ENCODE measurements at regions not wholly inside any gene's neighbourhood (a gene's known extent, or its start where the extent isn't known, plus 50 kb on each side); places are given as distances from the start of the nearest gene placed in this dataset.

DNA sequence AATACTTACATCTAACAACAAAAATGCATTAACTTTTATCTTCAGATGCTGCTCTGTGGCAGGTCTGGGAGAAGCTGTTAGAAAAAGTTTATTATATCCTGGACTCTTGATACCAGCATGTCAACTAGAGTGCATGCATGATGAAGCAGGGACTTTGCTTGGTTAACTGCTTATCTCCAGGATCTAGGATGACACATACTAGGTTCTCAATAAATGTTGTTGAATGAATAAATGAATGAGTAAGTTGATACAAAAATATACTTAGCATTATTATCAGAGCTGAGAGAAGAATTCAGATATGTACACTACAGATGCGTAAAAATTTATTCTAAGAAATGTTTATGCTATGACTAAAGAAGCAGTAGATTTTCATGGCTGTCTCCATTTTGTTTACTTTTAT is 304.3 kb downstream of the LTN1 start:
- TF ChIP-seq EGR1 (IDR thresholded peaks at IDR 0.05) (no peak), CREB1 (IDR thresholded peaks at IDR 0.05; ENCODE audit: low read depth) (no peak)

DNA sequence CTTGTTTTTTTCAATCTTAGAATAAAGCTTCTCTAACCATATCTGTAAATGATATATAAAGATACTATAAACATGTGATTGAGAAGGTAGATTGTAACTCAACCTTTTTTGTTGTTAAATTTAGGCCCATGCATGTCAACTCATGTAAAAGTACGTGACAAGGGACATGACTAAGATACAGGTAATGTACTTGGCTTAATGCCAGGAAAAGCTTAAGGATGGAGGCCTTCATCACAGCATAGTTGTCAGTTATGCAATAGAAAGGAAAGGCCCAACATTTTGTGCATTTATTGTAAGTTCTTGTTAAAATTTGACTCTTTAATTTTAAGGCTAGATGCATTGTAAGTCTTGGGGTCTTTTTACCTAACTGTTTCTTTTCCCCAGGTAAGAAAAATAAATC is 305.1 kb downstream of the LTN1 start:
- TF ChIP-seq RAD21 (IDR thresholded peaks at IDR 0.05; ENCODE audit: low read depth) (no peak), TCF12 (IDR thresholded peaks at IDR 0.05; ENCODE audit: low read depth) (no peak), FOXM1 (IDR thresholded peaks at IDR 0.05; ENCODE audit: borderline replicate concordance, low read depth) (no peak), YY1 (IDR thresholded peaks at IDR 0.05; ENCODE audit: low read depth) (no peak), CREB1 (IDR thresholded peaks at IDR 0.05; ENCODE audit: low read depth) (no peak), TAF1 (IDR thresholded peaks at IDR 0.05; ENCODE audit: low read depth) (no peak), ZBTB7A (IDR thresholded peaks at IDR 0.05; ENCODE audit: low read depth) (no peak)
- TF ChIP-seq, protein P1, sequence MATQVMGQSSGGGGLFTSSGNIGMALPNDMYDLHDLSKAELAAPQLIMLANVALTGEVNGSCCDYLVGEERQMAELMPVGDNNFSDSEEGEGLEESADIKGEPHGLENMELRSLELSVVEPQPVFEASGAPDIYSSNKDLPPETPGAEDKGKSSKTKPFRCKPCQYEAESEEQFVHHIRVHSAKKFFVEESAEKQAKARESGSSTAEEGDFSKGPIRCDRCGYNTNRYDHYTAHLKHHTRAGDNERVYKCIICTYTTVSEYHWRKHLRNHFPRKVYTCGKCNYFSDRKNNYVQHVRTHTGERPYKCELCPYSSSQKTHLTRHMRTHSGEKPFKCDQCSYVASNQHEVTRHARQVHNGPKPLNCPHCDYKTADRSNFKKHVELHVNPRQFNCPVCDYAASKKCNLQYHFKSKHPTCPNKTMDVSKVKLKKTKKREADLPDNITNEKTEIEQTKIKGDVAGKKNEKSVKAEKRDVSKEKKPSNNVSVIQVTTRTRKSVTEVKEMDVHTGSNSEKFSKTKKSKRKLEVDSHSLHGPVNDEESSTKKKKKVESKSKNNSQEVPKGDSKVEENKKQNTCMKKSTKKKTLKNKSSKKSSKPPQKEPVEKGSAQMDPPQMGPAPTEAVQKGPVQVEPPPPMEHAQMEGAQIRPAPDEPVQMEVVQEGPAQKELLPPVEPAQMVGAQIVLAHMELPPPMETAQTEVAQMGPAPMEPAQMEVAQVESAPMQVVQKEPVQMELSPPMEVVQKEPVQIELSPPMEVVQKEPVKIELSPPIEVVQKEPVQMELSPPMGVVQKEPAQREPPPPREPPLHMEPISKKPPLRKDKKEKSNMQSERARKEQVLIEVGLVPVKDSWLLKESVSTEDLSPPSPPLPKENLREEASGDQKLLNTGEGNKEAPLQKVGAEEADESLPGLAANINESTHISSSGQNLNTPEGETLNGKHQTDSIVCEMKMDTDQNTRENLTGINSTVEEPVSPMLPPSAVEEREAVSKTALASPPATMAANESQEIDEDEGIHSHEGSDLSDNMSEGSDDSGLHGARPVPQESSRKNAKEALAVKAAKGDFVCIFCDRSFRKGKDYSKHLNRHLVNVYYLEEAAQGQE (IDR thresholded peaks at IDR 0.05; ENCODE audit: low read depth) = no peak
- TF ChIP-seq, protein P2, sequence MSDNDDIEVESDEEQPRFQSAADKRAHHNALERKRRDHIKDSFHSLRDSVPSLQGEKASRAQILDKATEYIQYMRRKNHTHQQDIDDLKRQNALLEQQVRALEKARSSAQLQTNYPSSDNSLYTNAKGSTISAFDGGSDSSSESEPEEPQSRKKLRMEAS (IDR thresholded peaks at IDR 0.05) = no peak

DNA sequence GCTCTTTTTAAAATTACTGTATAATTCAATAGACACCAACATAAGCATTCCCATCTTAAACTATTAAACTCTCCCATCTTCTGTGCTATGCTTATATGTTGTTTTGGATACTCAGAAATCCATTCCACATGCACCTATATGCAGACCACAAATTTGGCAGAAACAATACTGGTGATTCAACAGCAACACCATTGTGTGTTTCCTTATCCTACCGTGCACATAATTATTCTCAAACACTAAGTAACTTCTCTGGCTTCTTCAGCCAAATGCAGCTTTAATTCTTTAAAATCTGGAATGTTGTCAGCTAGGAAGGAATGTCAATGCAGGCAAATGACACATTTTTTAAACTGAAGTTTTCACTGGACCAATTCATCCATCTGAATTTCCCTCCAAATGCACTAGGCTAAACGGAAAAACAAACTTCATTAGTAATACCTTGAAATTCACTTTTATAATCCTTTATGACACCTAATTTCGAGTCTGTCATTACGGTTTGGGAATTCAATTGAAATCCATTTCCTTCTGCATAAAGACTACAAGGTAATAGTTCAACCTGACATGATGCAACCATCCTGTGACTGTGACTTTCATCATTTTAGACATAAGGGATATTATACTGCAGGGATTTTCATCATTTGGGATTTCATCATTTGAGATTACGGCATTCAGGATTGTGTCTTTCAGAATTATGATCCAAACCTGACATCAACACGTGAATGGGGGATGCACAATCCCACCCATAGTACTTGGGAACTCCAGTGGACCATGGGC is 308.5 kb downstream of the LTN1 start:
- TF ChIP-seq EP300 (IDR thresholded peaks at IDR 0.05; ENCODE audit: borderline replicate concordance) (no peak), TEAD4 (IDR thresholded peaks at IDR 0.05) (no peak), CREB1 (IDR thresholded peaks at IDR 0.05; ENCODE audit: low read depth) (no peak), YY1 (IDR thresholded peaks at IDR 0.05; ENCODE audit: low read depth) (no peak), RAD21 (IDR thresholded peaks at IDR 0.05; ENCODE audit: low read depth) (no peak), EGR1 (IDR thresholded peaks at IDR 0.05) (no peak), TCF12 (IDR thresholded peaks at IDR 0.05; ENCODE audit: low read depth) (no peak), NFIC (IDR thresholded peaks at IDR 0.05) (no peak), FOXM1 (IDR thresholded peaks at IDR 0.05; ENCODE audit: borderline replicate concordance, low read depth) (no peak), CEBPB (IDR thresholded peaks at IDR 0.05) (no peak), TAF1 (IDR thresholded peaks at IDR 0.05; ENCODE audit: low read depth) (no peak), ZBTB7A (IDR thresholded peaks at IDR 0.05; ENCODE audit: low read depth) (no peak)
- TF ChIP-seq, protein P1 (IDR thresholded peaks at IDR 0.05; ENCODE audit: low read depth) = no peak
- TF ChIP-seq, protein P2 (IDR thresholded peaks at IDR 0.05) = no peak
- TF ChIP-seq, protein P3, sequence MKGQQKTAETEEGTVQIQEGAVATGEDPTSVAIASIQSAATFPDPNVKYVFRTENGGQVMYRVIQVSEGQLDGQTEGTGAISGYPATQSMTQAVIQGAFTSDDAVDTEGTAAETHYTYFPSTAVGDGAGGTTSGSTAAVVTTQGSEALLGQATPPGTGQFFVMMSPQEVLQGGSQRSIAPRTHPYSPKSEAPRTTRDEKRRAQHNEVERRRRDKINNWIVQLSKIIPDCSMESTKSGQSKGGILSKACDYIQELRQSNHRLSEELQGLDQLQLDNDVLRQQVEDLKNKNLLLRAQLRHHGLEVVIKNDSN (IDR thresholded peaks at IDR 0.05) = no peak

DNA sequence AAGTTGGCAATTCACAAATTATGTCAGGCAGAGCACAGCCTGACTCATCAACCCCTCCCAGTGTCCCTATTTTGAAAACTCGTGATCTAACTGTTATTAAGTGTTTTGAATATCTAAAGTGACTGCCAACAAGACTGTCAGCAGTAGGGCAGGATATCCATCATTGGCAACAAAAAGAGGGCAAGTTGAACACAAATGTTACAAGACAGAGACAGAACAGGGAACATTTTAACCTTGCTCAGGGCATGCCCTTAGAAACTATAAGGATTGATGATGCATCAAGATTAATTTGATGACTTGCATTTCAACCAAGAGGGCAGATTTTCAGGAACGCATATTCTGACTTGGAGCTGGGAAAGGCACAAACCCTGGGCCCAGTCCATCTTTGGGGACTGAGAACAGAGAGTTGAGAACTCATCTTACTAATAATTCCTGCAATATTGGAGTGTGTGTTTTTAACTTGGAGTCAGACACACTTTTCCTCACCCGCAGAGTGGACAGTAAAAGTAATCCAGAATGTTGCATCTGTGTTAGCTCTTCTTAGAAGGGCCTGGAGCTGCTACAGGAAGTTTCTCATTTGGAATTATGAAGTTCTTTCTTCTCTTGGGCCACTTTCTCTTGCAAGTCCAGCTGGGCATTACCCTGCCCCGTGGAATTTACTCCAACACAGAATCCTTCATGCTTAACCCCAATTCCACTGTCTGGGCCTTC is 317.2 kb downstream of the LTN1 start:
- TF ChIP-seq EGR1 (IDR thresholded peaks at IDR 0.05) (no peak), CREB1 (IDR thresholded peaks at IDR 0.05; ENCODE audit: low read depth) (no peak), TCF12 (IDR thresholded peaks at IDR 0.05; ENCODE audit: low read depth) (no peak), NFIC (IDR thresholded peaks at IDR 0.05) (no peak), ZBTB7A (IDR thresholded peaks at IDR 0.05; ENCODE audit: low read depth) (no peak)
- TF ChIP-seq, protein P3 (IDR thresholded peaks at IDR 0.05) = no peak

DNA sequence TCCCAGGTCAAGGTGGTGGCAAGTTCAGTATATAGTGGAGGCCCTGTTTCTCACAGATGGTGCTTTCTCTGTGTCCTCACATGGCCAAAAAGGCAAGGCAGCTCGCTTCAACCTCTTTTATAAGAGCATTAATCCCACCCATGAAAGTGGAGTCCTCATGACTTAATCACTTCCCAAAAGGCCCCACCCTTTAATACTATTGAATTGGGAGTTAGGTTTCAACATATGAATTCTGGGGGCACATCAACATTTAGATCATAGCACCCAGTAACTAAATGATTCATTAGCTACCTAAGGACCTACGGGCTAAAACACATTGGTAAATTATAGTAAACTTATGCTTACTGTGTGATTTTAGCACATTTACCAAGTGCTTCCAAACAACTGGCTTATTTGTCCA is 317.9 kb downstream of the LTN1 start:
- TF ChIP-seq TCF12 (IDR thresholded peaks at IDR 0.05; ENCODE audit: low read depth) (no peak), RAD21 (IDR thresholded peaks at IDR 0.05; ENCODE audit: low read depth) (no peak), YY1 (IDR thresholded peaks at IDR 0.05; ENCODE audit: low read depth) (no peak), CREB1 (IDR thresholded peaks at IDR 0.05; ENCODE audit: low read depth) (no peak), CEBPB (IDR thresholded peaks at IDR 0.05) (no peak), EGR1 (IDR thresholded peaks at IDR 0.05) (no peak), FOXM1 (IDR thresholded peaks at IDR 0.05; ENCODE audit: borderline replicate concordance, low read depth) (no peak), NFIC (IDR thresholded peaks at IDR 0.05) (no peak), ZBTB7A (IDR thresholded peaks at IDR 0.05; ENCODE audit: low read depth) (no peak), TEAD4 (IDR thresholded peaks at IDR 0.05) (no peak), EP300 (IDR thresholded peaks at IDR 0.05; ENCODE audit: borderline replicate concordance) (no peak), TAF1 (IDR thresholded peaks at IDR 0.05; ENCODE audit: low read depth) (no peak)
- TF ChIP-seq, protein P2 (IDR thresholded peaks at IDR 0.05) = no peak
- TF ChIP-seq, protein P3 (IDR thresholded peaks at IDR 0.05) = no peak
- TF ChIP-seq, protein P1 (IDR thresholded peaks at IDR 0.05; ENCODE audit: low read depth) = no peak

All from Ishikawa (cell line).